NT2/D1 (cell line): ENCODE measurements at regions not wholly inside any gene's neighbourhood (a gene's known extent, or its start where the extent isn't known, plus 50 kb on each side); places are given as distances from the start of the nearest gene placed in this dataset.

Source experiments
- SUZ12 ChIP-seq: IDR thresholded peaks from 2 replicates; pipeline ENCODE4 v1.6.1; 2011; ENCODE audit not compliant: insufficient read length, insufficient read depth; ENCODE audit errors: extremely low read depth
- ZNF274 ChIP-seq: IDR thresholded peaks from 2 replicates; pipeline ENCODE4 v1.6.1; 2011; ENCODE audit warnings: mild to moderate bottlenecking, low read depth, low read length

GRCh38 chr6:155994086-155994485 is 538.4 kb upstream of the NOX3 start:
- TF ChIP-seq SUZ12 (no peak), ZNF274 (no peak)
